Umbilical cord (tissue), 1 donor: ENCODE measurements at regions not wholly inside any gene's neighbourhood (a gene's known extent, or its start where the extent isn't known, plus 50 kb on each side); places are given as distances from the start of the nearest gene placed in this dataset.

Source experiments
- DNase-seq: peaks from one replicate; pipeline ENCODE4 v3.0.0-alpha.2; 2015; ENCODE audit warnings: low spot score

- no peak for DNase-seq
Observed at GRCh38 chr12:111196532-111196931, 172.4 kb downstream of the PHETA1 start.

GRCh38 chr12:111195316-111195715 is 173.6 kb downstream of the PHETA1 start:
- DNase-seq = no peak

- DNase-seq = no peak
Observed at GRCh38 chr12:111194703-111195051, 174.2 kb downstream of the PHETA1 start.

- no peak for DNase-seq
Observed at GRCh38 chr12:111193977-111194702, 174.8 kb downstream of the PHETA1 start.

- no peak for DNase-seq
Observed at GRCh38 chr12:111193496-111193895, 175.4 kb downstream of the PHETA1 start.

GRCh38 chr12:111193067-111193466 is 175.8 kb downstream of the PHETA1 start:
- DNase-seq = no peak

- no peak for DNase-seq
Observed at GRCh38 chr12:111192647-111193046, 176.2 kb downstream of the PHETA1 start.

- DNase-seq = no peak
Observed at GRCh38 chr12:111190741-111191526, 178.0 kb downstream of the PHETA1 start.

- DNase-seq = no peak
Observed at GRCh38 chr12:111189792-111190191, 179.1 kb downstream of the PHETA1 start.

GRCh38 chr12:111188436-111188835 is 180.5 kb downstream of the PHETA1 start:
- no peak for DNase-seq

- DNase-seq = no peak
Observed at GRCh38 chr12:111186347-111186746, 182.5 kb downstream of the PHETA1 start.

GRCh38 chr12:111185889-111186227 is 183.0 kb downstream of the PHETA1 start:
- DNase-seq = no peak

GRCh38 chr12:111185206-111185888 is 183.5 kb downstream of the PHETA1 start:
- DNase-seq = no peak

GRCh38 chr12:111184161-111184560 is 184.7 kb downstream of the PHETA1 start:
- no peak for DNase-seq

- no peak for DNase-seq
Observed at GRCh38 chr12:111183094-111183493, 185.8 kb downstream of the PHETA1 start.

- DNase-seq = no peak
Observed at GRCh38 chr12:111182382-111182781, 186.5 kb downstream of the PHETA1 start.

- peak; percentile 82 for DNase-seq
Observed at GRCh38 chr12:111181143-111181726, 187.7 kb downstream of the PHETA1 start.

- DNase-seq = no peak
Observed at GRCh38 chr12:111180426-111181142, 188.3 kb downstream of the PHETA1 start.

GRCh38 chr12:111178181-111179081 is 190.5 kb downstream of the PHETA1 start:
- peak; percentile 91 for DNase-seq

GRCh38 chr12:111175396-111176094 is 193.3 kb downstream of the PHETA1 start:
- DNase-seq = peak; percentile 13
